CD4-positive, alpha-beta T cell (primary cell): ENCODE measurements at regions not wholly inside any gene's neighbourhood (a gene's known extent, or its start where the extent isn't known, plus 50 kb on each side); places are given as distances from the start of the nearest gene placed in this dataset.

Experiments used
- ATAC-seq: fragments of 200-7000 bp; cut with Tn5 transposase; one replicate; pipeline ENCODE4 v1.10.0; 2022; ENCODE audit warnings: mild to moderate bottlenecking; ENCODE audit not compliant: poor library complexity
- CTCF ChIA-PET: fragments of 350-600 bp; sonication (Branson Sonifier 250); formaldehyde crosslinking; loops from one replicate; lab custom pipeline; 2021; ENCODE audit warnings: antibody characterized with exemption, inconsistent platforms; lab: Charles Lee
- POLR2A ChIA-PET: fragments of 350-600 bp; sonication (Branson Sonifier 250); formaldehyde crosslinking; loops from one replicate; lab custom pipeline; 2021; ENCODE audit warnings: antibody characterized with exemption, inconsistent platforms; lab: Charles Lee
- DNase-seq, 14 experiments: peaks; one replicate each; pipeline ENCODE4 v3.0.0-alpha.2; 2013 to 2020; ENCODE audit warnings: mixed read lengths in 2 of 14
- H3K27ac ChIP-seq, 2 donors: one replicate each; pipeline versions ENCODE4 v1.5.1 to v1.7.0; 2013; ENCODE audit warnings: low read length in 2 of 2, low read depth in 1 of 2, mild to moderate bottlenecking in 1 of 2
- H3K27me3 ChIP-seq, 2 experiments: 1 replicate in 1 of 2; 2 replicates in 1 of 2; pipeline versions ENCODE4 v1.6.1 to v1.7.0; 2013; ENCODE audit warnings: low read length in 2 of 2, control low read depth in 1 of 2, mild to moderate bottlenecking in 1 of 2, moderate library complexity in 1 of 2; ENCODE audit not compliant: insufficient read depth in 2 of 2, control insufficient read depth in 1 of 2
- H3K36me3 ChIP-seq: one replicate; pipeline ENCODE4 v1.6.1; 2013; ENCODE audit warnings: low read length, control low read depth; ENCODE audit not compliant: insufficient read depth
- H3K4me1 ChIP-seq: one replicate; pipeline ENCODE4 v1.6.1; 2013; ENCODE audit warnings: low read length, control low read depth; ENCODE audit not compliant: insufficient read depth
- H3K4me3 ChIP-seq: one replicate; pipeline ENCODE4 v1.5.1; 2013; ENCODE audit warnings: mild to moderate bottlenecking, low read length, moderate library complexity
- H3K9me3 ChIP-seq, 2 experiments: 1 replicate in 1 of 2; 2 replicates in 1 of 2; pipeline versions ENCODE4 v1.6.1 to v1.7.0; 2013; ENCODE audit warnings: low read length in 2 of 2, mild to moderate bottlenecking in 2 of 2, control low read depth in 1 of 2, moderate library complexity in 1 of 2; ENCODE audit not compliant: control insufficient read depth in 1 of 2, insufficient read depth in 1 of 2
- H3K27ac Mint-ChIP-seq: one replicate; pipeline ENCODE4 v1.8.0; 2020; ENCODE audit warnings: mixed read lengths
- H3K27me3 Mint-ChIP-seq: one replicate; pipeline ENCODE4 v1.8.0; 2021; ENCODE audit warnings: mixed read lengths
- H3K36me3 Mint-ChIP-seq: one replicate; pipeline ENCODE4 v1.8.0; 2021; ENCODE audit warnings: low read depth, mixed read lengths
- H3K4me1 Mint-ChIP-seq: one replicate; pipeline ENCODE4 v1.8.0; 2021; ENCODE audit warnings: low read depth, mixed read lengths
- H3K4me3 Mint-ChIP-seq: one replicate; pipeline ENCODE4 v1.8.0; 2020; ENCODE audit warnings: mild to moderate bottlenecking, mixed read lengths
- H3K9me3 Mint-ChIP-seq: one replicate; pipeline ENCODE4 v1.8.0; 2020; ENCODE audit warnings: mixed read lengths
- CTCF ChIP-seq: fragments of 200-600 bp; IDR thresholded peaks from one replicate; pipeline ENCODE4 v1.8.0; 2022; ENCODE audit warnings: antibody characterized with exemption, mild to moderate bottlenecking
- intact Hi-C, 2 experiments: fragments of 100-400 bp; cut with DNase I in 1 of 2; cut with micrococcal nuclease in 1 of 2; formaldehyde crosslinking; loops; one replicate each; pipeline versions ENCODE4 v1.15.1 to v1.9.0; 2023 to 2025; cut with DNase I, micrococcal nuclease

GRCh38 chr9:82531795-82532194, 531.1 kb downstream of the RASEF start:
- TF ChIP-seq CTCF: no peak
- ChIA-PET CTCF (no interaction called here), POLR2A (no interaction called here)
- Histone ChIP-seq H3K4me3 (no peak overlapping the region), H3K36me3 (no peaks in the 10 kb centered on the region), H3K9me3 (peaks cover 0 to 4% of the 10 kb centered on the region in 2 experiments), H3K27ac (no peak overlapping the region), H3K27me3 (no peaks in the 10 kb centered on the region), H3K4me1 (no peaks in the 10 kb centered on the region)
- ATAC-seq (no peak), DNase-seq (no peak)
- Mint-ChIP-seq H3K27me3 (no peaks in the 10 kb centered on the region), H3K4me3 (no peak overlapping the region), H3K4me1 (no peaks in the 10 kb centered on the region), H3K27ac (no peak overlapping the region), H3K36me3 (no peaks in the 10 kb centered on the region), H3K9me3 (peaks cover 5% of the 10 kb centered on the region)
- intact Hi-C loops: no loop called here

GRCh38 chr9:82532504-82533180, 530.3 kb downstream of the RASEF start:
- POLR2A ChIA-PET: no interaction called here
- no peaks in the 10 kb centered on the region for H3K4me1 Mint-ChIP-seq
- H3K36me3 Mint-ChIP-seq: no peaks in the 10 kb centered on the region
- H3K4me3 Mint-ChIP-seq: no peak overlapping the region
- intact Hi-C loops: no loop called here
- Histone ChIP-seq H3K27me3 (no peaks in the 10 kb centered on the region), H3K9me3 (no peaks in the 10 kb centered on the region), H3K36me3 (no peaks in the 10 kb centered on the region), H3K4me1 (no peaks in the 10 kb centered on the region), H3K27ac (no peak overlapping the region), H3K4me3 (no peak overlapping the region)
- no peak for DNase-seq
- ATAC-seq: no peak
- CTCF ChIA-PET: no interaction called here
- H3K27me3 Mint-ChIP-seq: no peaks in the 10 kb centered on the region
- no peak overlapping the region for H3K27ac Mint-ChIP-seq
- no peak for TF ChIP-seq CTCF
- H3K9me3 Mint-ChIP-seq: peaks cover 3% of the 10 kb centered on the region

GRCh38 chr9:82535432-82535998, 527.4 kb downstream of the RASEF start:
- DNase-seq (no peak), ATAC-seq (no peak)
- Histone ChIP-seq H3K36me3 (no peaks in the 10 kb centered on the region), H3K4me1 (no peaks in the 10 kb centered on the region), H3K4me3 (no peak overlapping the region), H3K9me3 (no peaks in the 10 kb centered on the region), H3K27me3 (no peaks in the 10 kb centered on the region), H3K27ac (no peak overlapping the region)
- Mint-ChIP-seq H3K4me1 (no peaks in the 10 kb centered on the region), H3K4me3 (no peak overlapping the region), H3K36me3 (no peaks in the 10 kb centered on the region), H3K27me3 (no peaks in the 10 kb centered on the region), H3K27ac (no peak overlapping the region), H3K9me3 (no peaks in the 10 kb centered on the region)
- ChIA-PET CTCF (no interaction called here), POLR2A (no interaction called here)
- TF ChIP-seq CTCF: no peak
- intact Hi-C loops: no loop called here
